ENCODE measurements at regions not wholly inside any gene's neighbourhood (a gene's known extent, or its start where the extent isn't known, plus 50 kb on each side); places are given as distances from the start of the nearest gene placed in this dataset.
A peak's percentile ranks its signal among the peaks of the same experiment; 100 is the strongest.

DNA sequence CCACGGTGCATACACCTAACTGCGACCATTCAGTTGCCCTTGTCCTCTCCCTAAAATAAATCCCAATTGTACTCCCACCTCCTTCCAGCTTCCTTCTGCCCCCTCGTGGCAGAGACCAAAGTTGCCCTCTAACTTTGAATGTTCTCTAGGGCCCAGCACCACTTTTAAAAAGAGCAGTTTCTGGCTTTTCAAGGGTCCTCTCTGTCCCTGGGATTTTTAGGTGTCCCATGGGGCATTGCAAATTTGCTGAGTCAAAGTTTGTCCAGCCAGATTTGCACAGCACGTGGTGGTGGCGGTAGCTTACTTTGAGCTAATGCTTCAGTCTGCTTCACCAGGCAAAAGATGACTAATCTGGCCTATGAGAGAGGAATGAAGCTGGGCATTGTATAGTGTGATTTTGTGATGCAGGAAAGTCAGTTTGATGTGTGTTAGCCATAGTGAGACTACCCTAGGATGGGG is 100.2 kb downstream of the PERP start:
- ATAC-seq (peak; percentile 40), DNase-seq (peak; percentile 52)

DNA sequence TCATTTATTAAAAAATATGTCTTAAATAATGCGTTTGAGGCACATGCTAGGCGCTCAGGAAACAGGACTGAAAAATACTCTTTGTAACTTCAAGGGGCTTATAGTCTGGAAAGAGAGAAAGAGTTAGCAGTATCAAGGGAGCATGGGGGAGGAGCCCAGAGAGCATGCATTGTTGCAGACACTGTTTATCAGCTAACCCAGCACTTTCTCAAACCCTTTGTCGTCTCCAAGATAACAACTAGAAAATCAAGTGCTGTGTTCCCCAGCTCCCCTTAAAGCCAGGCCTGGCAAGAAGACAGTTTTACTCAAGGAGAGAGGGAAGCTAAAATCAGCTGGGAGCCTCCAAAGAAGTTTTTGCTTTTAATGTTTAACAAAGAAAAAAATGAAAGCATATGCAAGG is 98.4 kb downstream of the PERP start:
- DNase-seq (no peak), ATAC-seq (no peak)

DNA sequence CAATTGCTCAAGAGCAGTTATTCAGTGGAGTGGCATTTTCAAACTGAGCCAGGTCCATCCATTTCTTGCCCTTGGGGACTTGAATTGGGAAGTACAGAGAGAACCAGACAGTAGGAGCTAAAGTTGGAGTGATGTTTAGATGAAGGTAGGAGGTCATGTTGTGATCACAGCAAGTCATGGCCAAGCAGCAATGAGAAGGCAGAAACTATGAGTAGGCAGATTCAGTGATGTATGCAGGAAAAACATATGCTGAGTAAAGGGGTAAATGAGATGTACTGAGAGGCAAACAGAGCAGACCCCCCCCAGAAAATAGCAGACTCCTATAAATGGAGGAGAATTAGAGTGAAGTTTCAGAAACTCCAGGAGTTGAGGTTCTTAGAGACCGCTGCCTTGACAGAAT is 95.8 kb downstream of the PERP start:
- no peak for DNase-seq
- ATAC-seq = no peak

DNA sequence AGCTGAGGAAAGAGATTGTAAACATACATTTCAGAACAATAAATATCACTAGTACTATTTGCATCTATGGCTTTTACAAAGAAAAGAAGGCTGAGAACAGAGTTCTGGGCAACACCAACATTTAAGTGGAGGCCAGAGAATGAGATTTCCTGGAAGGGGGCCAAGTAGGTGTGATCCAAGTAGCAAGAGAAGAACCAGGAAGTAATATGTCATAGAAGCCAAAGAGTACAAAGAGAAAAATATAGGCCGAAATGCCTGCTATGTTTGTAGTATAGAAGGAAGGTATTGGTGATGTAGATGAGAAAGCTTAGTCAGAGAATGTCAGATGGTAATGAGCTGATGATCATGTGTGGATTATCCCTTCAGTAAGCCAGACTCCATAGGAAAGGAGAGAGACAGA is 94.5 kb downstream of the PERP start:
- no peak for ATAC-seq
- DNase-seq = no peak

DNA sequence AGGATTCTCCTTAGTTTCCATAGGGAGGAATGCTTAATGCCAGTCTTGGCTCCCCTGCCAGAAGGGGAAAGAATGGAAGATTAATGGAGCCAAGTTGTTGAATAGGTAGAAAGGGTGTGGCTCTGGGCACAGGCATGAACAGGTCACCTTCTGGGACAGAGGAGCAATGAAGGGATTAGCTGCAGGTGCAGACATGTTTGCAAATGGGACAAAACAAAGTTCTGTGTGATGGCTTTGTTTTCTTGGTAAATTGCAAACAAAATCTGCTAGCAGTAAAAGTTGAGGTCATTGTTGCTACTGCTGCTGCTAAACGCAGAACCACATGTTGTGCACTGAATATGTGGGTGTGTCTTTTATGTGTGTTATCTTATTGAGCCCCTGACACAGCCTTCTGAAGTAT is 93.3 kb downstream of the PERP start:
- ATAC-seq = no peak
- DNase-seq = no peak

DNA sequence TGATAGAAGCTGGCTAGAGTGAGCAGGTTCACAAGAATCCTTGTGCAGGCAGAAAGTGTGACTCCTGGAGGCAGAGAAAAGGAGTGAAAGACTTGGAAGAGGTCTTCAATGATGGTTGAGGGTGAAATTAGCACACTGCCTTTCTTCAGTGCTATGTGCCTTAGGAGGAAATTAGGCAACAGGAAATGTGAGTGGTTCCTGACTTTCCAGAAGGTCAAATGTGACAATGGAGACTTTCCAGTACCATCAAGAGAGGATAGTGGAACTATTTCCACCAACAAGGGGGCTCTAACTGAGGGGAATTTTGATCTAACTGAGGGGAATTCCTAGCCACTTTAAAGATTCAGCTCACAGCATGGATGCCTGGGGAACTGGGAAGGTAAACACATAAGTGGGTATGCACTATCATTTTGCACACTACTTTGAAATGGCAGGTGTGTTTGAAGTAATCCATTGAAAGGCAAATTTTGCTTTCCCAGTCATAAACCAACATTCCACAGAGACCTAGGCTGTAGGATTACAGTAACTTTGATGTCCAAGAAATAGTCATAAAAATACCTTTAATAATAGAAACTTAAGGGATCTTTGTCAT is 90.0 kb downstream of the PERP start:
- no peak for ATAC-seq
- DNase-seq = no peak

DNA sequence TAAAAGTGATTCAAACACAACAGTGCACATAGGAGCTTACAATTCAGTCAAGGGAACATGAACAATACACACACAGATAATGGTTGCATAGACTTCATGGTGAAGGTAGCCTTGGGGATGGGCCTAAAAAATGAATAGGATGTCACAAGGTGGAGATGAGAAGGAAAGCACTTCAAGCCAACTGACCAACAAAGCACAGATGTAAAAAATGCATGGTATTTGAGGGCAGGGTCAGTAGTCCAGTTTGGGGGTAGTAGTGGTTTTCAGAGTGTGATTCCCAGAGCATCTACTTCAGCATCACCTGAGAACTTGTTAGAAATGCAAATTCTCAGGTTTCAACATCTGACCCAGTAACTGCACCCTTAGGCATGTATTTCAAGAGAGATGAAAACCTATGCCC is 88.9 kb downstream of the PERP start:
- DNase-seq (no peak), ATAC-seq (no peak)

DNA sequence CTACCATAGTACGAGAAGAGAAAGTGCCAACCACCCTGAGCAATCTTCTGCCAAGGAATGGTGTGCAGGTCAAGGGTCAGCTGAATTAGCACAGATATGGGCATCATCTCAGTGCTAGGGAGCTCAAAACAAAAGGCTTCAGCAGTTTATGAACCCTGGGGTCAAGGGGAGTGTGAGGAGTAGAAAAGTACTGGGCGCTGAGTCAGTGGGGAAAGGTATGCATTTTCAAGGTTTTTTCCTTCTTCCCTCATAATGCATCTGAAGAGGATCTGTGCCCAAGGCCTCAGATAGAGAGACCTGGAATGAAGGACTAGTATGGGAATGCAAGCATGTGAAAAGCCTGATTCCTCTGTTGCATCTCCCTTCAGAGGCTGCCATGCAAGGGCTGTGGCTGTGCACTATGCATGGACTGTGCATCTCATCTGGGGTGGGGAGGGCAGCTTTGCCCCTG is 81.7 kb downstream of the PERP start:
- DNase-seq (no peak), ATAC-seq (no peak)

DNA sequence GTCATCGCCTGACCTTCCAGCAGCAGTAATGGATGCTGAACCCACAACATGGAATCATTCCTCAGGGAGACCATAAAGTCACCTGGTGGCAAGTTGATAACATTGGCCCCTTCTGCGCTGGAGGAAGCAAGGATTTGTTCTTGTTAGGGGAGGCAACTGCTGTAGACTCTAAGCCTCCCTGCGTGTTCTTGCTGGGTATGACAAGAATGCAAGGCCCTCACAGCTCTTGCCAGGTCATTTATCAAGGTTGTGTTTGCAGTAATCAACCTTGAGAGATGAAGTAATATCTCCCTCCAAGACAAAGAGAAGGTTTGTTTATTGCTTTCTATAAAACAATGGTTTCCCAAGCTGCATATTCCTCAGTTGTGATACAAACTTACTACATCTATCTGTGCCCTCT is 80.9 kb downstream of the PERP start:
- ATAC-seq = no peak
- DNase-seq = no peak

DNA sequence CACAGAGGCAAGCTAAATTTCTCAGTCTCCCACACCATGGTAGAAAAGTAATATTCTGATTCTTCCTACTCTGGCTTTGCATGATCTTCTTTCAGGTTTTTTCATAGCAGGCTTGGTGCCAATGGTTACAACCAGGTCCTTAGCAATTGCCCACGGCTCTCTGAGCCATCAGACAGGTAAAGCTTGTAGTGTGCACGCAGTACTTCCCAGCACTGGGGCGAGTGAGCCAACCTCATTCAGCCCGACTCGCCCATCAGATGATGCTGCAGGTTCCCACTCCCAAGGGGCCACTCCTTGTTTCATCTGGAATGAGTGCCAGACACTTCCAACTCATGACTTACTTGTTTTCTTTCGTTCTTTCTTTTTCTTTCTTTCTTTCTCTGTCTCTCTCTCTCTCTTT is 78.3 kb downstream of the PERP start:
- DNase-seq (no peak), ATAC-seq (no peak)

DNA sequence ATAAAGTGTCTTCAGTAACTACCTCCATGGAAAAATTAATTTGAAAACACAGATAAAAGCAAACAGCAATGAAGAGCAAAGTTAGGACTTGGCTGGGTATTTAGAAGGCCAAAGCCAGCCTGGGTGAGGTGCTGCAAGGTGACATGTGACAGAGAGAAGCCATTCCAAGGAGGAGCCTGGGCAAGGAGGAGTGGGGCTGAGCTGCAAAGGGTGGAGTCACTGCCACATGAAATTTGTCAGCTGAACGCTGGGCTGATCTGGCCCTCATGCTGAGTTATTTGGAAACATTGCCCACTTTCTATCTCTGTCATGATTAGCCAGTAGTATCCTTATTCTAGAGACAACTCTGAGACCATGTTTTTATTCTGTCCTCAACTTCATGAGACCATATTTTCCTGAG is 76.3 kb downstream of the PERP start:
- DNase-seq (no peak), ATAC-seq (no peak)

DNA sequence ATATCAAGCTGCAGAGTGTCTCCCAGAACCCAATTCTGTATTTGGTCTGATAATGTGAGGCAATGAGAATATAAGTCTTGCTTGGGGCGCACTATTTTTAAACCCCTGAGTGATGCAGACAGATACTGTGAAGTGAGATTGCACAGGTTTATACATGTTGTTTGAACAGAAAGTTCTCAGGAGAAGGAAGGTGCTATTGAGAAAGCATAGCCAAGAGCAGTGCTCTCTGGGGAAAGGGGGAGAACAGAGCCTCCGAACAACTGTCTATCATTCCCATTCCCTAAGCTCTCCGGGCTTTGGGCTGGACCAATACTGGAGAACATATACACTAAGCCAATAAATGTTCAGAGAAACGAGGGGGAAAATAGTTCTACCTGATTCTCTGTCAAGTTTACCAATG is 75.8 kb downstream of the PERP start:
- ATAC-seq (no peak), DNase-seq (no peak)

DNA sequence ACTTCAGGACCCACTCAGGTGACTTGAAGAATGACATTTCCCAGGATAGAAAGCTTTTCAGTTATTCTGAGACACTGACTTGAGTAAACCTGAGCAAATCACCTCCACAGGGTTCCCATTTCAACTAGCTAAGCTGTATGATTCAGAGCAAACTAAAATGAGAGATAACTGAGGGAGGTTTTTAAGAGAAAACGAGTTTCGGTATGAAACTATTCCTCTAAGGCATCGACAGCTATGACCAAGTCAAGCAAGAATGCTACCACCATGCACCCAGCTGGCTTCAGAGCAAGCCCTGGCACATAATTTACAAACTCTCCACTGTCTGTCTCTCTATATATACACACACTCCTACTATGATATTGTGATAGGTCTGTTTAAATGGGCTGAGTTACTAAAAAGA is 75.4 kb downstream of the PERP start:
- DNase-seq (no peak), ATAC-seq (no peak)

DNA sequence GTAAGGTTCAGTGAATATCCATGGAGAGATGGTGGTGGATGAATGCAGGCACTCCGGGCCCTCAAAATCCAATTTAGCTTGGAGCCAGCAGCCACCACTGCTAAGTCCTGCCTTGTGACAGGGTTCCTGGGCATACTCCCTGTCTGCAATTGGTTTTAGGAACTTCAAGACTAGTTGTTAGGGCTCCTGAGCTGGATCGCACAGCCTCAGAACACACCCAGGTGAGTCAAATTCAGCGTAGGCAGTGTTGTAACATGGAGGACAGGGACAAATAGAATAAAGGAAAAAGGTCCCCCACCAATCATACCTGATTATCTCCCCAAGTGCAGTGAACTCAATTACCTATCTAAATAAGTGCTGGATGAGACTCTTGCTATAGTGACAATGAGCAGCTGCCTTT is 74.6 kb downstream of the PERP start:
- ATAC-seq (no peak), DNase-seq (no peak)

DNA sequence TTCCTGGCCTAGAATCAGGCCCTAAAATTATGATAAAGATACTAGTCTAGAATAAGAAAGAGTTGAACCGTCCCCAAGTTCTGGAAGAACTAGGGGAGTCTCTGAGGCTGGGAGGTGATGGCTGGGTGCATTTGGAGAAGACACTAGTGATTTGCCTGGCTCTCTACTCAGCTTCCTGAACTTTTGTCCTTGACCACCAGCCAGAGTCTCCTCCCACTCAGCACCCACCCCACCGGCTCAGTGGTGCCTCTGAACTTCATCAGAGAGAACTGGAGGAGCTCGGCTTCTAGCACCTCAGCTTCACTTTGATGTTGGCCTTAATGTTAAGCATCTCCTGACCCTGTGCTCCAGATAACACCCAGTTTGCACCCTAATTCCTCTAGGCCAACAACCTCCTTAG is 73.0 kb downstream of the PERP start:
- no peak for ATAC-seq
- no peak for DNase-seq

DNA sequence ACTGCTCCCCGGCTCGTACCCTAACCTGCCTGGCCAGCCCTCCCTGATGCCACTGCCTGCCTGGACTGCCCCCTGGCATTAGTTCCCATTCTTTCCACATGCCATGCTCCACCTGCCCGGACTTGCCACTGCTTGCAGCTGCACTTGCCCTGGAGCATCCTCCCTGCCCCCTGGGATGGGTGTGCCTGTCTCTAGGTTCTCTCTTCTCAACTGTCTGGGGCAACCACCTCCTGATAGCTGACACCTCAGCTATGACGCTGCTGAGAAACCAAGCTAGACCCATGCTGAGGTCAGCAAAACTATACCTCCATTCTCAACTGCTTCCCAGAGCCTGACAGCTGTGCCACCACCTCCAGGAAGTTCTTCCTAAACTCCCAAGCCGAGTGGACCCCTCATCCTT is 72.1 kb downstream of the PERP start:
- no peak for DNase-seq
- ATAC-seq = no peak

DNA sequence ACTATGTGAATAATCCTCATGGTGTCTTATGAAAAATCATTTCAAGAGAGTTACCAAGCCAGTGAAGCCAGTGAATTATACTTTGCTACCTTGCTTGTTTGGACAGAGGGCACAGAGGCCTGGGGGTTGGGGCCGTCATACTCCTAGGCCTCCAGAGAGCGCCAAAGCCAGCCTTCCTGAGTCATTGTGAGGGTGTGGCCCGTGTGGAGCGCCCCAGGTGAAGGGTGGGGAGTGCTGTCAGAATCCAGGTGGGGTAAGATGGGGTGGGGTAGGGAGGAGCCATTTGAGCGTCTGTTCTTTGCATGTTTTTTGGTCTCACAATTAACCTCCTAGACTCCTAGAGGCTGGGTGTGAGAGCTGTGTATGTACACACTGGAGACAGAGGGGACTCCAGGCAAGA is 71.1 kb downstream of the PERP start:
- DNase-seq (no peak), ATAC-seq (no peak)

DNA sequence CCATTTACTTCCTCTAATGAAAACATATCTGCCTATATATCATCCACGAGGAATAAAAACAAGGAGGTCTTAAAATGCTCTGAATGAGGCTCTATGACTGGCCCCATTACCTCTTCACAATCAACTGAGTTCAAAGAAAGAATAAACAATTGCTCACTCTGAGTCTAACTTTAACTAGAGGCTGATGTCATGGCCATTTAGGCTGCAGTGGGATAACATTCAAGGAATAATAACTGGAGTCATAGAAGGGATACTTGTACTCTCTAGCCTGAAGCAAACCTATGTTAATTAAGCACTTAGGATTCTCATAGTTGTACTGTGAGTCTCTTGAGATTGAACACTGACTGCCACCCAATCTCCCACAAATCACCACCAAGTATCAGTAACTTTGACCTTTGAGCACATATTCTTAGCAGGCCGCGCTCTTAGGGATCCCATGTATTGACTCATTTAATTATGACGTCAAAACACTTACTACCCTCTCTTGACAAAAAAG is 70.2 kb downstream of the PERP start:
- ATAC-seq (no peak), DNase-seq (no peak)

DNA sequence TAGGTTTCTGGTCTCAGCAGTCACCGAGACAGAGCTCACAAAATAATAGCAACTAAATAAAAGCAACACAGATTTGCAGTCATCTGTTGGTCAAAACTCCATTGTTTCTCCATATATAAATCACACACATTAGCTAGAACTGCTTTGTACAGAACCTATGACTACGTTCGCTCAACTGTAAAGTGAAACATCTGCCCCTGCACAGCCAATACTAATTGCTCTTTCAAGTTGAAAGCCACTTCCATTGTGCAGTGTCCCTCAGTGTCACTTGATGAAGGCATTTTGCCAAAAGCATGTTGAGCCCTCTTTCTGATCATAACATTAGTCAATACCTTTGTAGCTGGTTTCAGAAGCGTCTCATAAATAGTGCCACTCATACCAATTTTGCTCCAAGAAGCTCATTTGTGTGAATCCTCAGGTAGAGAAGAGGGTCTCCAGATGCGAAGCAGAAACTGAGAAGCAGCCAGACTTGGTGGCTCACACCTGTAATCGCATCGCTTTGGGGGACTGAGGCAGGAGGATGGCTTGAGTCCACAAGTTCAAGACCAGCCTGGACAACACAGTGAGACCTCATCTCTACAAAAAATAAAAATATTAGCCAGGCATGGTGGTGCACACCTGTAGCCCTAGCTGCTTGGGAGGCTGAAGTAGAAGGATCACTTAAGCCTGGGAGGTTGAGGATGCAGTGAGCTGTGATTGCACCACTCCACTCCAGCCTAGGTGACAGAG is 68.9 kb downstream of the PERP start:
- DNase-seq (no peak), ATAC-seq (no peak)

Measured in stimulated activated naive CD8-positive, alpha-beta T cell treated with anti-CD3 and anti-CD28 coated beads, Interleukin-15, Interleukin-2, amounts not matched to agents 100 U/mL and 50 U/mL, for 24 hours (primary cell).